HG03025 (cell line): ENCODE measurements at regions not wholly inside any gene's neighbourhood (a gene's known extent, or its start where the extent isn't known, plus 50 kb on each side); places are given as distances from the start of the nearest gene placed in this dataset.

ENCODE experiments used
- ATAC-seq: cut with Tn5 transposase; IDR thresholded peaks from one replicate; pipeline ENCODE4 v1.9.1; 2021; ENCODE audit warnings: mild to moderate bottlenecking, moderate library complexity; ENCODE audit not compliant: unreplicated experiment, low FRiP score

- no peak for ATAC-seq
Observed at GRCh38 chr11:11757909-11758308, 83.9 kb upstream of the USP47 start.

GRCh38 chr11:11756718-11757117 is 85.1 kb upstream of the USP47 start:
- ATAC-seq, result no peak

- ATAC-seq, result no peak
Observed at GRCh38 chr11:11755871-11756270, 85.9 kb upstream of the USP47 start.

- no peak for ATAC-seq
Observed at GRCh38 chr11:11752679-11753078, 89.1 kb upstream of the USP47 start.

- ATAC-seq, result no peak
Observed at GRCh38 chr11:11750017-11750878, 91.5 kb upstream of the USP47 start.

- no peak for ATAC-seq
Observed at GRCh38 chr11:11748706-11749365, 92.9 kb upstream of the USP47 start.

- ATAC-seq, result no peak
Observed at GRCh38 chr11:11747570-11747969, 94.2 kb upstream of the USP47 start.

GRCh38 chr11:11746449-11746848 is 95.3 kb upstream of the USP47 start:
- ATAC-seq, result no peak

- no peak for ATAC-seq
Observed at GRCh38 chr11:11743216-11743615, 98.6 kb upstream of the USP47 start.

GRCh38 chr11:11742486-11742885 is 99.3 kb upstream of the USP47 start:
- ATAC-seq, result no peak

- ATAC-seq, result no peak
Observed at GRCh38 chr11:11740836-11741235, 100.9 kb upstream of the USP47 start.

- ATAC-seq, result no peak
Observed at GRCh38 chr11:11740073-11740702, 101.6 kb upstream of the USP47 start.

- no peak for ATAC-seq
Observed at GRCh38 chr11:11738370-11738769, 103.4 kb upstream of the USP47 start.

- ATAC-seq, result no peak
Observed at GRCh38 chr11:11735586-11735985, 106.2 kb upstream of the USP47 start.

- ATAC-seq, result no peak
Observed at GRCh38 chr11:11733246-11733747, 108.5 kb upstream of the USP47 start.

GRCh38 chr11:11732116-11732515 is 109.7 kb upstream of the USP47 start:
- ATAC-seq, result no peak

- ATAC-seq, result no peak
Observed at GRCh38 chr11:11731311-11732083, 109.7 kb upstream of the GALNT18 start.

- no peak for ATAC-seq
Observed at GRCh38 chr11:11728386-11728785, 106.6 kb upstream of the GALNT18 start.

GRCh38 chr11:11725438-11725837 is 103.6 kb upstream of the GALNT18 start:
- ATAC-seq, result no peak

- ATAC-seq, result no peak
Observed at GRCh38 chr11:11724994-11725393, 103.2 kb upstream of the GALNT18 start.

GRCh38 chr11:11722861-11723260 is 101.1 kb upstream of the GALNT18 start:
- no peak for ATAC-seq
